ENCODE measurements at regions not wholly inside any gene's neighbourhood (a gene's known extent, or its start where the extent isn't known, plus 50 kb on each side); places are given as distances from the start of the nearest gene placed in this dataset.
"Not testable (repeated sequence)": the region's sequence is repeated elsewhere in the genome, so short reads cannot be mapped to it uniquely, and the experiment has no call there.

DNA sequence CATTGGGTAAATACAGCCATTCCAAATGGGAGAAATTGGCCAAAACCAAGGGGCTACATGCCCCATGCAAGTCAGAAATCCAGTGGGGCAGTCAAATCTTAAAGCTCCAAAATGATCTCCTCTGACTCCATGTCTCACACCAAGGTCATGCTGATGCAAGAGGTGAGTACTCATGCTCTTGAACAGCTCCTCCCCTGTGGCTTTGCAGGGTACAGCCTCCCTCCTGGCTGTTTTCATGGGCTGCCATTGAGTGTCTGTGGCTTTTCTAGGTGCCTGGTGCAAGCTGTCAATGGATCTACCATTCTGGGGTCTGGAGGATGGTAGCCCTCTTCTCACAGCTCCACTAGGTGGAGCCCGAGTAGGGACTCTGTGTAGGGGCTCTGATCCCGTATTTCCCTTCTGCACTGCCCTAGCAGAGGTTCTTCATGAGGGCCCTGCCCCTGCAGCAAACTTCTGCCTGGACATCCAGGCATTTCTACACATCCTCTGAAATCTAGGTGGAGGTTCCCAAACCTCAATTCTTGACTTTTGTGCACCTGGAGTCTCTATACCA, 135.7 kb upstream of the TSHZ3 start:
- peak; percentile 39 for TF ChIP-seq CTCF (IDR thresholded peaks at IDR 0.05)
- TF ChIP-seq ZFX (IDR thresholded peaks at IDR 0.05; ENCODE audit: borderline replicate concordance) = not testable (repeated sequence)
